Stimulated activated CD8-positive, alpha-beta memory T cell treated with anti-CD3 and anti-CD28 coated beads, Interleukin-15, amount 100 ng/mL, for 4 hours (primary cell): ENCODE measurements at regions not wholly inside any gene's neighbourhood (a gene's known extent, or its start where the extent isn't known, plus 50 kb on each side); places are given as distances from the start of the nearest gene placed in this dataset.

Source experiments
- DNase-seq, 2 donors: peaks; one replicate each; pipeline ENCODE4 v3.0.0-alpha.2; 2020; ENCODE audit warnings: low read depth in 2 of 2

- no peak for DNase-seq
Observed at GRCh38 chr1:39085174-39085573, 59.0 kb downstream of the NDUFS5 start.

DNA sequence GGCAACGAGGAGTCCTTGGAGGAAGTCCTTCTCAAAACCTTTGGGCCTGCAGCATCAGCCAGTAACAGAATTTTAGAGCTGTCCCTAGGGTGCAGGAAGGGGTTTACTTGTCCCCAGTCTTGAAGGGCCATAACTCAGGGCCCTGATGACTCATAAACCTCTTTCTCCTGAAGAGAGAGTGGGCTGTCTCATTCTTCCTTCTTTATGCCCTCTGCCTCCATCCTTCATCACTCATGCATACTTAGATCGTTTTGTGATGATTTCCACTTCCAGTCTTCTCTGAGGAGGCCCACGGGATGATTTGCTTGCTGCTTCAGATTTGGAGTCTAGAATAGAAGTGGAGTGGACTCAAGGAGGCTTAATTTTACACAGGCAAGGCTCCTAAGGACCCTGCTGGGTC is 60.2 kb downstream of the NDUFS5 start:
- DNase-seq = no peak

- no peak for DNase-seq
Observed at GRCh38 chr1:39086865-39087409, 60.8 kb downstream of the NDUFS5 start.

GRCh38 chr1:39087435-39087834 is 61.3 kb downstream of the NDUFS5 start:
- DNase-seq = no peak

DNA sequence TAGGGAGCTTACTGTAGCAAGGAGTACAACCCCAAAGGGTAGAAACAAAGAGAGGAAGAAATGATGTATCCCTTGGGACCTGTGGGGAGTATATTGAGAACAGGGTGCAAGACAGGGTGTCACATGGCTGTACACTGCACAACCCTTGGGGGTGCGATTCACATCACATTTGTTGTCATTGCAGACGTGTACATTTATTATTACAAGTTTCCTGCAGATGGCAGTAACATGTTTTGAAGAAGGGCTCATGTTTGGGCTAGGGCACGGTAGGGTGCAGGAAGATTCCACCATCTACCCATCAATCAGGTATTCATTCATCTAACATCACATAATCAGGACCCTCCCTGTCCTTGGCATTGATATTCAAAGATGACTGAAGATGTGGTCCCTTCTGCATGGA is 62.5 kb downstream of the NDUFS5 start:
- no peak for DNase-seq

DNA sequence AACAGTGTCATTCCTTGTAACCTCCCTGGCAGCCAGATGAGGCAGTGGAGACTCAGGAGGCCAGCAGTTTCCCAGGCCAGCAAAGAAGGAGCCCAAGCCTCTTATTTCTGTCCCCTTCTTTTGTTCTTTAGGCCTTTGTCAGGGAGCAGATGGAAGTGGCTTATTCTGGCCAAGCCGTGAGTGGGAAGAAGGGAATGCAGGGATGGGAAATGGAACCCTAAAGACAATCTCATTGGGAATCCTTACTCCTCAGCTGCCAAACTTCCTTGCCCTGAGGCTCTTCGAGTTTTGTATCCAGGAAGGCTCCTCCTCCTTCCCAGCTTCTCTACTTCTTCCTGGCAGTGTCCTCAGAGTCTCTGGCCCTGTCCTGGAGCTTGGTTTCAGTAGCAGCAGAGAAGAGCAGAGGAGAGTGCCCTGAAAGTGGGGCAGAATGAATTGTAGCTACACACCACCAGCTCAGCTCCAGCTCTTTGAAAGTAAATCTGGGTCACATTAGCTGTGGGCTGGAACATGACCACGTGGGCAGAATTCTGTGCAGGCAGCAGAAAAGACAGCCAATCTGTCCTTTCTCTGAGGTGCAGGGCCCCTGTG is 63.9 kb downstream of the NDUFS5 start:
- DNase-seq = no peak

DNA sequence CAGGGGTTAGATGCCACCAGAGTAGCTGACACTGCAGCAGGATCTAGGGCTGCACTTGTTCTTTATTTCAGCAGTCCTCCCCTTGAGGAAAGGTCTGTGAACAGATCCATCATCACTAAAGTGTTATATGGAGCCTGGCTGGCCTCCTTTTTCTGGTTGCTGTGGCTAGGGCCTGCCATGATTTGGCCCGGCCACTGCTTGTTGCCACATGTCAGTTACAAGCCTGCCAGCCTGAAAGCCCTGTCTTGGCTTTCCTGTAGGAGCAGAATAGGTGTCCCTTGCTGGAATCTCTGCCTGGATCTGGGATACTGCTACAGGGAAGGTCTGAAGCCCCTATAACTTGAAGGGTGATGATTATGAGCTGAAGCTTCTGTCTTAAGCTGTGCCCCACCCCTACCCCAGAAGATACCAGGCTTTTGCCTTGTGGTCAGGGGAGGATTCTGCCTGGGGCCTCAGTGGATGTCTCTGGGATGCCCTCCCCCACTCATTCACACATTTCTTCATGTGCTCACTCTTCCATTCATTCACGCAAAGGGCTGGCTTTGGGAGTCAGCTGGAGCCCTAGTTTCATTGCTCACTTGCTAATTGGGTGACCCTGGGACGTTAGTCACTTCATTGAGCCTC is 64.7 kb downstream of the NDUFS5 start:
- no peak for DNase-seq

GRCh38 chr1:39091845-39092645 is 65.9 kb downstream of the NDUFS5 start:
- no peak for DNase-seq

DNA sequence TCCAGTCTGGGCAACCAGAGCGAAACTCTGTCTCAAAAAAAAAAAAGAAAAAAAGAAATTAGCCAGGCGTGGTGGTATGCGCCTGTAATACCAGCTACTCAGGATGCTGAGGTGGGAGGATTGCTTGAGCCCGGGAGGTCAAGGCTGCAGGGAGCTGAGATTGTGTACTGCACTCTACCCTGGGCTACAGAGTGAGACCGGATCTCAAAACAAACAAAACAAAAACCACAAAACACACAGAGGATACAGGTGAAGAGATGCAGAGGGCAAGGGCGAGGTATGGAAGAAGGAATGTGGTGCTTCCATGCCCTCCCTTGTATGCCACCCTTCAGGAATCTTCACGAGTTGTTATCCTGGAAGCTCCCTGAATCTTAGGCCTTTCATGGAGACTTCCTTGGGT is 68.5 kb downstream of the NDUFS5 start:
- no peak for DNase-seq

GRCh38 chr1:39098546-39099250 is 72.5 kb downstream of the NDUFS5 start:
- DNase-seq = peak in 1 of 2 donors; percentile 55

GRCh38 chr1:39102537-39103327 is 76.6 kb downstream of the NDUFS5 start:
- no peak for DNase-seq

DNA sequence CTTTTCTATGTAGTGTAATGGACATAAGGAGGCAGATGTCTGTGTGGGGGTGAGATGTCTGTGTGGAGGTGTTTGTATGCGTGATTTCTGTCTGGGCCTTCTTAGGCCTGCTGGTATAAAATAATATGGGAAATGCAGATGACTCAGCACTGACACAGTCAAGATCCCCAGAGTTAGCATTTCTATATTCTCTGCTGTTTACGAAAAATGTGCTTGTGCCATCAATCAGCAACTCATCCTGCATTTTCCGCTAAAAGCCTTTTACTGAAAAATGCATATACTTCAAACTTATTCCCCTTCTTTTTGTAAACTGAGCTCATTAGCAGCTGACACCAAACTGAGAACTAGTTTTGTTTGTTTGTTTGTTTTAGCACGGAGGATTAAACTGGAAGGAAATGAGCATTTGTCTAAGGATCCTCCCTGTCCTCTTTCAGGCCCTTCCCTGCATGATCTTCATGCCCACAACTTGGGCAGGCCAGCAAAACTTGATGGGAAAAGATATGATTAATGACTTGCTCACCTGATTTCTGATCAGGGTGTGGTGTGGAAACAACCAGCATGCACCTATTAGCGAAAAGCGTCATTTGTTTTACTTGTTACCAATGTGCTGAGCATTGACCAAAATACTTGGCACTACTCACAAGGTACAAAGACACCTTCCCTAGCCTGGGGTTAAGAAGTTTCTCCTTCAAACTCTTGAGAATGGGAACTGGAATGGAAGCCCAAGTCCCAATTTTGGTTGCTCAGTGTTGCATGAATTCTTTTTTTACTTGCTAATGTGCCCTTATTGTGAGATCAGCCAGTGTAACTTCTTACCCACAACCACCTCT is 77.4 kb downstream of the NDUFS5 start:
- no peak for DNase-seq

DNA sequence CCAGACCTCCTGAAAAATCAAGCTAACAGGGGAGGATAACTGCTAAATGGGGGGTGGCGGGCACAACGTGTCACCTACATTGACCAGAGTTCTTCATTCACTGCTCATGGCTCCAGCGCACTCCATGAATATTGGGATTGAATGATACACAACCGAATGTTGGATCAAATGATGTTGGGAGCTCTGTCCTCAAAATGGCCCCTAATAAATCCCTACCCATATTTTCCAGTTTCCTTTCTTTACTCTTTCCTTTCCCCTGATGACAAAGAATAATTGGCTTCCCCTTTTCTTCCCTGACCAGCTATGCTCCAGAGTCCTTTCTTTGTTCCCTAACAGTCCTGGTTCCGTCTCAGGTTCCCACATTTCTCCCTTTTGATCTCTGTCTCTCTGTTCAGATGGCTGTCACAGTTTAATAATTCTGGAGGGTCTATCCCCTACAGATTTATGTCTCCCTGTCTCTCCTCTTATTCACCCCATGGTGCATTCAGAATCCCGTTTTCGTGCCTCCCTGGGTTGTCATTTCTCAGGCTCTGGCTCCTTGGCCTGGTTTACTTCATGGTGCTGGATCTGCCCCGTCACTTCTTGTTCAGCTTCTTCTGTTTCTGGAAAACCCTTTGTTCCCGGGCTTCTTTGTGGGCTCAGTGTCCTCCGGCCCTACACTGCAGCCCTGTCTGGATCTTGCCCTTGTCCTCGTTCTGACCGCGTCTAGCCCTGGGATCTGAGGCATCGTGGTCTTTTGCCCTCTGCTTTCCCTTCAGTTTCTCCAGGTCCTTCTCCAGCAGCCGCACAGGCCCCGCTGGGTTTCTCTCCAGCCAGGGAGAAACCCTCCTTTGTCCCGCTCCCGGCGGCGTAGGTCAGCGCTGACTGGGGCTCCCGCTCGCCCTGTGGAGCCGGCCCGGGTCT is 78.3 kb downstream of the NDUFS5 start:
- no peak for DNase-seq

- DNase-seq = peak in 1 of 2 donors; percentile 42
Observed at GRCh38 chr1:39105061-39105840, 79.1 kb downstream of the NDUFS5 start.

- DNase-seq = peak in 1 of 2 donors; percentile 16
Observed at GRCh38 chr1:39105841-39106765, 80.0 kb downstream of the NDUFS5 start.

DNA sequence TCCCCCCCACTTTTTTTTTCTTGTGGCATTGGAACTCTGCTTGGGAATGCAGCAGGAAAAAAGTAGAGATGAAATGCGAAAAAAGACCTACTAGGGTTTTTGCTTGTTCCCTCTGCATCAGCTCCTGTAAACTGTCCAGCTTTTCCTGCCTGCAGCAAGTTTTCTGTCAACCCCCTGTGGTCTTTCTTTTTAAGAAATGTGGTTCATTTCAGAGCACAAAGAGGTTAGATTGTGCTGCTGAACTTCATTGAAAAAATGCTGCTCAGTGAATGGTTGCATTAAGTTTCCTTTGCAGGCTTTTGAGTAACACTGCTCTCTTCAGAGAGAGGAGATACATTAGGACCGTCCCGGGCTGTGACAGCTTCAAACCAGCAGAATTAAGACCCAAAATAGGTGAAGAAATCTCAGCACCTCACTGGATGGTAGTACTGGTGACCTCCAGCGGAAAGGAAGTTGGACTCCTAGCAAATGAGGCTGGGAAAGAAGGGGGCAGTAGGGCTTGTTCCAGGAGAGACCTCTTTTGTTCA is 80.7 kb downstream of the NDUFS5 start:
- DNase-seq = no peak
